ENCODE measurements at regions not wholly inside any gene's neighbourhood (a gene's known extent, or its start where the extent isn't known, plus 50 kb on each side); places are given as distances from the start of the nearest gene placed in this dataset.

DNA sequence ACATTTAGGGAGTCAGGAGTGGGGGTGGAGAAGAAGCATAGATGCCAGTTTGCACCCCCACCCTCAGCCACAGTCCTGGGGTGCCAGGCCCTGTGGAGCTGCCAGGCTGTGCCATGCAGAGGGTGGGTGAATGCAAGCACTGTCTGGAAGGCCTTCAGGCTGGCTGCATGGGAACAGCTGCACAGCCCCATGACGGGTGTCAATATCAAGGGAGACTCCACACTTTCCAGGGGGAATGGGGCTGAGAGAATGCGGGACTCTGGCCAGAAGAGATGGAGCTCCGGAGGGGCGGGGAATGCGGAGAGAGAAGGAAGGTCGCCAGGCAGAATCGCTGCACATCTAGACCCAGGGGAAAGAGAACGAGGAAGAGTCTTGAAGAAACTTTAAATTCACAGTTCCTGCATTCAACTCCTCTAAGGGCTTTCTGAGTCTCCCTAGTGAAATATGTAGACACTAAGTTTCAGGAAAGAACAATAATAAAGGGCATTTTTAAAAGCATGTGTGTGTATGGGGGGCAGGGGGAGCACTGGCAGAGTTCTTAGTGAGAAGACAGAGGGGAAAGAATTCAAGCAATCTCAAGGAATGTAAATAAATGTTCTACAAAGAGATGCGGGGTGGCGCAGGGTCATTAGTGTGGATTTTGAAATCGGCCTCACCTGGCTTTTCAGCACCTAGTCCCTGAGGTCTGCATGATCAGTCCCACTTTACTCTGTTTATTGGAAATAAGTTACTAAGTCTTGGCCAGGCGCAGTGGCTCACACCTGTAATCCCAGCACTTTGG lies 59.1 kb downstream of the BOD1 start:
- DNase-seq (ENCODE audit: low spot score), result no peak

DNA sequence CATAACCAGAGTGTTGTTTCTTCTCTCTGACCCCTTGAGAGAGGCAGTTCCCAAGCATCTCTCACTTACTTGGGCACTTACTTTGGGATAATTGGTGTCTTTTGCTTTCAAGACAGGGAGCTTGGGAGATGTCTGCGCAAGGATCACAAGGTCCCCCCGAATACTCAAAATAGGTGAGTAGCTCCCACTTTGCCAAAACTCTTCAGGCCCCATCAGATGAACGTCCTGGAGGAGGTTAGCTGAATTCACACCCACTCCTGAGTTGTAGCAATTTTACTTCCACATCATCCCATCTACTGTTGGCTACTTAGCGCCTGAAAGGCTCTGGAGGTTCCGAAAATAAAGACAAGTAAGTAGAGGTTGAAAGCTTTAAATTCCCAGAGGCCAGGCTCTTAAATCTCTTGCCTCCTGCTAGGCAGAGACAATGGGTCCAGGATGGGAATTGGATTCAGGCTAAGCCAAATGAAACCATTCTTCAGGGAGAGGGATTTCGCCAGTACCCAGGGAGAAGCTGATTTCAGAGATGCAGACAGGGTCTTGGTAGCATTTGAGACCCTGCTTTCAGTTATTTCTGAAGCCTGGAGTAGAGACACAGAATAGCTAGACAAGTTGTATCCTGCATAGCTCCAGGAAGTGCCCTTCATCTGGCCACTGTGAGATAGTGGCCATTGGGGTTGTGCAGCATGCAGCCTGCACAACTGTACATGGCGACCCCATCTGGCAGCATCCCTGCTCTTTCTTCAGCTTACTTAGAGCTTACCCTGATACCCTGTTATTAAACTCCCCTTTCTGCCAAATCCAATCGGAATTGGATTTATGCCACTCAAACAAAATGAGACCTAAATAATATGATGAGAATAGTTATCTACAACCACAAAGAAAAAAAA lies 60.1 kb downstream of the BOD1 start:
- no peak for DNase-seq (ENCODE audit: low spot score)

- no peak for DNase-seq (ENCODE audit: low spot score)
Measured at GRCh38 chr5:173554989-173555705, 61.3 kb downstream of the BOD1 start.

GRCh38 chr5:173554038-173554955 lies 62.2 kb downstream of the BOD1 start:
- no peak for DNase-seq (ENCODE audit: low spot score)

DNA sequence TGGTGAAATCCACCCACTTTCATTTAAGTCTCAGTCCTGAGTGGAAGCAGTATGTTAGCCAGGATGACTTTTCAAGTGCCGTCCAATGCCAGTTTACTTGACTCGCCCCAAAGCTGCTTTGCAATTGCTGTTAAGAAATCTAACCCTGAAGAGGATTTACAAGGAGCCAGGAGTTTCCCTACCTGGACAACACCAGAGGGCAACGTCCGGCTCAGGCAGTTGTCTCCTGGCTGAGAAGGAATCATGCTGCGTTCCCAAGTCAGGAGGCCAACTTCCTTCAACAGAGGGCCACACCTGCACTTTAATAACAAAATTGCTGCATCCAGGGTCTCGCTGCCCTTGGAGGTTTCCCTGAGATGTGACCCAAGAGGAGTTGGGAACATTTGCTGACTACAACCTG lies 65.8 kb downstream of the BOD1 start:
- no peak for DNase-seq (ENCODE audit: low spot score)

DNA sequence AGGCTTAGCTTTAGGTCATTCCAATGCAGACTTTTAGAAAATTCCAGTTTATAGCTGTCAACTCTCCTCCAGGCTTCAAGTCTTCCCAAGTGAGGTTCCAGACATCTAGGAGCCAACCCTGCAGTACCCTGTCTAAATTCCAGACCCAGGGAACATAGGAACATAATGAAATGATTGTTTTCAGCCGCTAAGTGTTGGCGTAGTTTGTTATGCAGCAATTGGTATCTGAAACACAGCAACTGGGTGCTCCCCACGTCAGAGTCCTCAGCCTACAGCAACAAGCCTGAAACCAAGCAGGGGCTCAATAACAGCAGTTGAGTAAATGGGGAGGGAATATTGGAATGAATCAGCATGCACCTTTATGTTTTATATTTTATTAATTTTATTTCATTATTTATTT lies 66.8 kb downstream of the BOD1 start:
- no peak for DNase-seq (ENCODE audit: low spot score)

DNA sequence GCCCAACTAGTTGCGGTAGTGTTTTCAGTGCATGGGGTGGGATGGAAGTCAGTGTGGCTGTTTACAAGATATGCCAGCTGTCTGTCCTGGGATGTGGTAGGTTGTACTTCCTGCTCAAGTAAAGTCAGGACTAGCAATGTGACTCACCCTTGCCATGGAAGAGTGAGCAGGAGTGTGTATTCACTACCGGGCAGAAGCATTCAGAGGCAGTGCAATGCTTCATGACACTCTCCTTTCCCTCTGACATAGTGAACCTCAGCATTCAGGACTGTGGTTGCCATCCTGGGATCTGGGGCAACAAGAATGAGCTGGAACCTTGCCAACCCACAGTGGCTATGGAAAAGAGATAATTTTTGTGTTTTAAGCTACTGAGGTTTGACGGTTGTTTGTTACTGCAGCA lies 68.9 kb downstream of the BOD1 start:
- DNase-seq (ENCODE audit: low spot score), result no peak

- no peak for DNase-seq (ENCODE audit: low spot score)
Measured at GRCh38 chr5:173542964-173543363, 73.5 kb downstream of the BOD1 start.

DNA sequence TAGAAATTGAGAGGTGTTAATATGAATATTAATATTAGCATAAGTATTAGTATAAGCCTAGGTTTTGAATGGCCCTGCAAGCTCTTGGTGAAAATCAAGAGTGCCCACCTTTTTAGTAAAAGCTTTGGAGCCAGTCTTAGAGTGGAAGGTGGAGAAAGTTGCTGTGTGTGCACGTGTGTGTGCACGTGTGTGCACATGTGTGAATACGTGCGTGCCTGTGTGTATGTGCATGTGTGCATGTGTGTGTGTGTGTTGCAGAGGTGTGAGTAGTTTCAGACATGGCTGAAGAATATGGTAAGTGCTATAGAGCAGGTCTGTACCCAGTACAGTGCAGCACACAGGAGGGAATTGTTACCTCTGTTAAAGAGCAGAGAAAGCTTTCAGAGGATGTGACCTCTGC lies 74.3 kb downstream of the BOD1 start:
- no peak for DNase-seq (ENCODE audit: low spot score)

- DNase-seq (ENCODE audit: low spot score), result no peak
Measured at GRCh38 chr5:173538654-173539053, 77.8 kb downstream of the BOD1 start.

GRCh38 chr5:173538018-173538417 lies 78.4 kb downstream of the BOD1 start:
- DNase-seq (ENCODE audit: low spot score), result no peak

DNA sequence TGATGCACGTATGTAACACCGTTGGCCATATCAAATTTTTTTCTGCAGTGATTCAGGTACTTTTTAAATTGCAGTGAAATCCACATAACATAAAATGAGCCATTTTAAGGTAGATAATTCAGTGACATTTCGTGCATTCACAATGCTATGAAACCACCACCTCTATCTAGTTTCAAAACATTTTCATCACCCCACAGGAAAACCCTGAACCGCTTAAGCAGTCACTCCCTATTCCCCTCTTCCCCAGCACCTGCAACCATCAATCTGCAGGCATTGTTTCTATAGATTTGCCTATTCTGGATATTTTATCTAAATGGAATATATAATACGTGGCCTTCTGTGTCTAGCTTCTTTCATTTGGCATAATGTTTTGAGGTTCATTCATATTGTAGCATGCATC lies 79.2 kb downstream of the BOD1 start:
- no peak for DNase-seq (ENCODE audit: low spot score)

DNA sequence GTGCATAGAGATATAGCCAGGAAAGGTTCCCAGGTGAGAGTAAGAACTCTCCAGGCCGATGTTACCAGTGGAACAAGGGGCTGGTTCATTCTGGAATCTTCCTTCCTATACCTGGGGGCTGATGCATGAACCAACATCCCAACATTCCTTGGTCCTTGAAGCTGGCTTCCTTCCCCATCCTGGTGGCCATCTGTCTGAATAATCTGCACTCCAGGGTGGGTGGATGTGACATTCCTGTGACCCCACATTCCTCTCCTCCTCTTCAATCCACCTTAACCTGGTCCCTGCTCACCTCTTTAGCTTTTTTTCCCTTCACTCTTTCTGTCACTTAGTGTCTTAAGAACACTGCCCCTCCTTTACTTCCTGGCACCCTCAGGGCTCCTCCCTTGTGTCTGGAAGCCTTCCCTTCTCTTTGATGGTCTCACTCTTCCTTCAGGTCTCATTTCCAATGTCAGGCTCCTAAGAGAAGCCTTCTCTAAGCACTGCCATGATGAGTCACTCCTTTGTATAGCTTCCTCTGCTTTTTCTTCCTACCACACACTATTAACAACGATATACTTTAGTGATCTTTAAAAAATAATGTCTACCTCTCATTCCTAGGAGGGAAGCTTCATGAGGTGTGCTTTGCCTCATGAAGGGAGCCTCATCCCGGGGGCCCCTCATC lies 80.3 kb downstream of the BOD1 start:
- DNase-seq (ENCODE audit: low spot score), result no peak

DNA sequence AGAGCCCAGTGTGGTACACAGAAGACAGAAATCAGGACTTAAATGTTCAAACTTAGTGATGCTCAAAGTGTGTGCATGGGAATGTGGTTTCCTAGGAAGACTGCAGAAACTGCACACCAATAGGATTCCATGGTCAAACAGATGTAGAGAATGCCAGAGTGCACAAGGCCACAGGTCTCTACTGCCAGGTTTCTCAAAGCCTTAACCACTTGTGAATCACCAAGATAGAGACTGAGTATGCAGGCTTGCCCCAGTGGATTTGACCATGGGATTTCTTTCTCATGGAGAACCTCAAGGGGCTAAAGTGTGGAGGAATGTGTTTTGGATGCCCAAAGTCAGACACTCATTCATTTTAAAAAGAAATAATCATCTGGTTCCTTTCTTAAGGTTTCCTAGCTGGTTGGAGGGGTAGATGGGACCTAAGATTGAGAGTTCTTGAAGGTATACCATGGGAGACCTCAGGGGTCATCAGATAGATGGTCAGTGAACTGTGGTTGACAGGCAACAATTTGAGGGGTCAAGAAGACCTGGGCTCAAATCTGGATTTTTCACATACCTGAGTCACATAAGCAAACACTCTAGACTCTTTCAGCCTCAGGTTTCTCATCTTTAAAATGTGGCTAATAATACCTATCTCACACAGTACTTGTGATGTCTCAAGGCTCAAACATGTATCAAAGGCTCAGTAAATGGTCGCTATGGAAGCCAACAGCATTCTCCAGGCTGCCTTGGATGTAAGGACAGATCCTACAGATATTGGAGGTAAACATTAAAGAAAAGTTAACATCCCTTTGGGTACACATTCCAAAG lies 81.1 kb downstream of the BOD1 start:
- no peak for DNase-seq (ENCODE audit: low spot score)

- DNase-seq (ENCODE audit: low spot score), result no peak
Measured at GRCh38 chr5:173534664-173535063, 81.8 kb downstream of the BOD1 start.

- no peak for DNase-seq (ENCODE audit: low spot score)
Measured at GRCh38 chr5:173534031-173534430, 82.4 kb downstream of the BOD1 start.

DNA sequence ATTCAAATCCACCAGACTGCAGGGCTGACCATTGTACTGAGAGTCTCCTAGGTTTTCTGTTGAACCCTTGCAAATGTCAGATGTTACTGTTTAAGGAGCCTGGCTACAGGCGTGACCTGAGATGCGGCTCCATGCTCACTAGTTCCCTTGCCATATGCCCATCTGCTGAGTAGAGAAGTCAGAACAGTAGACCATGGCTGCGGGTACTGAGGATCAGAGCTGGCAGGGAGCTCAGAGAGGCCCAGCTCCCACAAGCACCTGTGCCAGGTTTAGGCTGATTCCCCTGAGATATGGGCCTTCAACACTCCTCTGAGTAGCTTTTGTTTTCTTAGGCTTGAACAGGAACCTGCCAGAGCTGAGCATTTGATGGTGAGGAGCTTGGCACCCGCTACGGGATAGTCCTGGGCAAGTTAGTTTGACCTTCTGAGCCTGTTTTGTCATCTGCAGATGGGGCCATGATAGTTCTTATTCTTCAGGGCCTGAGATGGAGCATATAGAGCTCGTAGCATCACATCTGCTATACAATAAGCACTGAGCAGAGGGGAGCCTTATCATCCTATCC lies 83.7 kb downstream of the BOD1 start:
- no peak for DNase-seq (ENCODE audit: low spot score)

DNA sequence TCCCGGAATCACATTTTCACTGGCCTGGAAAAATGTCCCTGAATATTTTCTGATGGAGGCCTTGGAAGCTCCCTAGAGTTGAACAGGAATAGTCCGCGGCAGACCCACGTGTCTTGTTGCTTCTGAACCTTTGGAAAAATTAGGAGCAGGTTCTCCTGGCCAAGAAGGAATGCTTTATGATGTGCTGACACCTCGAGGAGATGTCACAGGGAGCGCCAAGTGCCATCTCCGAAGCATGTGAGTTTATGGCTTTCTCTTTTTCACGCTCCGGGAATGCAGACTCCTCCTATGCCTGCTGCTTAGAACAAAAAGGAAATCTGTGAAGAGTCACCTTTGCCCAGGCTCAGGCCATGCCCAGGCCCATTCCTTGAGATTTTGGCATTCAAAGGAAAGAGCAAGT lies 84.6 kb downstream of the BOD1 start:
- no peak for DNase-seq (ENCODE audit: low spot score)

DNA sequence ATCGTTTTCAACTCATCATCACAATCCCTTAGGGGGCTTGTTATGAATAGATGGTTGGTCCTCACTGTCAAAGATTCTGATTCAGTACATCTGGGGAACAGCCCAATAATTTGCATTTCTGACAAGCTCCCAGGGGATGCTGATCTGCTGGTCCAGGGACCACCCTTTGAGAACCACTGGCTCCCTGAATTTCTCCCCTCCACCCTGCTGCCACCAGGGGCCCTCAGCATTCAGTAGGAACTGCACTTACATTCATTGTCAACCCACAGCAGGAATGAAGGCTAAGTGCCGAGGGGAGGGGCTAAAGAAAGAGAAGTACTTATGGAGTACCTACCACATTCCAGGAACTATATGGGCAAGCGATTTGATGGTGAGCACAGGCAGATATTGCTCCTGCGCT lies 85.9 kb downstream of the BOD1 start:
- no peak for DNase-seq (ENCODE audit: low spot score)

DNA sequence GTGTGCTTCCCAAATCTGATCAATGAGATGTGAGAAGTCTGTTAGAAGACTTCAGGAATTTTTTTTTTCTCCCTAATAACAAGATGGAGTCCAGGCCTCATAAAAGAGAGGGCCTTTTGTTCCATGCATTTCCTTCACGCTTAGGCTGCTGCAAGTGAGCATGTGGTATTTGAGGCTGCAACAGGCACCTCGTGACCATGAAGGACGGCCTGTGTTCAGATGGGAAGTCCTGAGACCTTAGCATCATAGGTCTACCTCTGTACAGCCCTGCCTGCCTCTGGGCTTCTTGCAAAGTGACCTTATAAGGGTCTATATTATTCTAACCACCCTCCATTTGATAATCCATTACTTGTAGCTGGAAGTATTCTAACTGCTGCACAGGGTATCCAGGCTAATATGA lies 86.6 kb downstream of the BOD1 start:
- no peak for DNase-seq (ENCODE audit: low spot score)
